ENCODE measurements at regions not wholly inside any gene's neighbourhood (a gene's known extent, or its start where the extent isn't known, plus 50 kb on each side); places are given as distances from the start of the nearest gene placed in this dataset.

- TF ChIP-seq CTCF (IDR thresholded peaks at IDR 0.05) (no peak), POLR2A (IDR thresholded peaks at IDR 0.05) (no peak)
These were observed 168.4 kb downstream of the IRS1 start for GRCh38 chr2:226631187-226631586.

Measured in heart left ventricle (tissue), 13 donors.